IMR-90 (cell line): ENCODE measurements at regions not wholly inside any gene's neighbourhood (a gene's known extent, or its start where the extent isn't known, plus 50 kb on each side); places are given as distances from the start of the nearest gene placed in this dataset.
"Not testable (repeated sequence)": the region's sequence is repeated elsewhere in the genome, so short reads cannot be mapped to it uniquely, and the experiment has no call there.

Experiments used
- BHLHE40 ChIP-seq: fragments of 150-350 bp; IDR thresholded peaks from 2 replicates; pipeline ENCODE4 v1.6.1; 2016; ENCODE audit warnings: mild to moderate bottlenecking, low read depth, low read length
- CEBPB ChIP-seq: IDR thresholded peaks from 2 replicates; pipeline ENCODE4 v1.6.1; 2012; ENCODE audit warnings: low read depth, low read length, improper control_type of control experiment
- CHD1 ChIP-seq: IDR thresholded peaks from 2 replicates; pipeline ENCODE4 v1.6.1; 2012; ENCODE audit warnings: low read depth, low read length, improper control_type of control experiment
- CTCF ChIP-seq: conservative IDR thresholded peaks from 2 replicates; pipeline ENCODE4 v1.5.1; 2012; ENCODE audit warnings: mild to moderate bottlenecking, low read depth, low read length, improper control_type of control experiment
- ELK1 ChIP-seq: fragments of 150-350 bp; IDR thresholded peaks from 2 replicates; pipeline ENCODE4 v1.6.1; 2016; ENCODE audit warnings: low read depth, mild to moderate bottlenecking, low read length, moderate library complexity, borderline replicate concordance
- MAZ ChIP-seq: IDR thresholded peaks from 2 replicates; pipeline ENCODE4 v1.6.1; 2012; ENCODE audit warnings: low read depth, mild to moderate bottlenecking, low read length, improper control_type of control experiment, moderate library complexity, borderline replicate concordance
- MXI1 ChIP-seq: IDR thresholded peaks from 2 replicates; pipeline ENCODE4 v1.6.1; 2012; ENCODE audit warnings: low read depth, mild to moderate bottlenecking, low read length, moderate library complexity, borderline replicate concordance
- NFE2L2 ChIP-seq: fragments of 150-350 bp; IDR thresholded peaks from 2 replicates; pipeline ENCODE4 v1.6.1; 2016; ENCODE audit warnings: low read depth, mild to moderate bottlenecking, low read length
- POLR2A ChIP-seq: IDR thresholded peaks from 2 replicates; pipeline ENCODE4 v1.6.1; 2012; ENCODE audit warnings: mild to moderate bottlenecking, low read depth, low read length
- RAD21 ChIP-seq: IDR thresholded peaks from 2 replicates; pipeline ENCODE4 v1.6.1; 2012; ENCODE audit warnings: low read length, improper control_type of control experiment
- RCOR1 ChIP-seq: IDR thresholded peaks from 2 replicates; pipeline ENCODE4 v1.6.1; 2012; ENCODE audit warnings: mild to moderate bottlenecking, low read length, improper control_type of control experiment; ENCODE audit not compliant: insufficient replicate concordance
- RFX5 ChIP-seq: IDR thresholded peaks from 2 replicates; pipeline ENCODE4 v1.8.0; 2012; ENCODE audit warnings: low read depth, mild to moderate bottlenecking, low read length, moderate library complexity
- SMC3 ChIP-seq: fragments of 150-350 bp; IDR thresholded peaks from 2 replicates; pipeline ENCODE4 v1.6.1; 2016; ENCODE audit warnings: low read depth, mild to moderate bottlenecking, antibody characterized with exemption, low read length, moderate library complexity
- USF2 ChIP-seq: fragments of 150-350 bp; IDR thresholded peaks from 2 replicates; pipeline ENCODE4 v1.6.1; 2017; ENCODE audit warnings: mild to moderate bottlenecking, antibody characterized with exemption, low read length, low read depth

- TF ChIP-seq CTCF, CHD1, POLR2A, BHLHE40, RFX5, RAD21, RCOR1, MXI1, ELK1, MAZ, CEBPB, SMC3, NFE2L2, USF2: not testable (repeated sequence)
Observed at GRCh38 chr16:88226302-88226701, 156.5 kb upstream of the ZNF469 start.
